ENCODE measurements at regions not wholly inside any gene's neighbourhood (a gene's known extent, or its start where the extent isn't known, plus 50 kb on each side); places are given as distances from the start of the nearest gene placed in this dataset.

- intact Hi-C loops (cut with DNase I; ENCODE audit: low total_unique reads), result no loop called here
- Histone ChIP-seq H3K4me1 (no peaks in the 10 kb centered on the region), H3K4me3 (no peak overlapping the region), H3K27me3 (no peaks in the 10 kb centered on the region), H3K36me3 (ENCODE audit: low read depth, missing control alignments) (no peaks in the 10 kb centered on the region), H3K27ac (no peak overlapping the region), H3K9me3 (no peaks in the 10 kb centered on the region)
- WGBS, 2 donors, result 95% methylated on average over 2 to 5 of the region's 5 CpGs
- TF ChIP-seq POLR2A (IDR thresholded peaks at IDR 0.05), result no peak
- TF ChIP-seq, protein P1, sequence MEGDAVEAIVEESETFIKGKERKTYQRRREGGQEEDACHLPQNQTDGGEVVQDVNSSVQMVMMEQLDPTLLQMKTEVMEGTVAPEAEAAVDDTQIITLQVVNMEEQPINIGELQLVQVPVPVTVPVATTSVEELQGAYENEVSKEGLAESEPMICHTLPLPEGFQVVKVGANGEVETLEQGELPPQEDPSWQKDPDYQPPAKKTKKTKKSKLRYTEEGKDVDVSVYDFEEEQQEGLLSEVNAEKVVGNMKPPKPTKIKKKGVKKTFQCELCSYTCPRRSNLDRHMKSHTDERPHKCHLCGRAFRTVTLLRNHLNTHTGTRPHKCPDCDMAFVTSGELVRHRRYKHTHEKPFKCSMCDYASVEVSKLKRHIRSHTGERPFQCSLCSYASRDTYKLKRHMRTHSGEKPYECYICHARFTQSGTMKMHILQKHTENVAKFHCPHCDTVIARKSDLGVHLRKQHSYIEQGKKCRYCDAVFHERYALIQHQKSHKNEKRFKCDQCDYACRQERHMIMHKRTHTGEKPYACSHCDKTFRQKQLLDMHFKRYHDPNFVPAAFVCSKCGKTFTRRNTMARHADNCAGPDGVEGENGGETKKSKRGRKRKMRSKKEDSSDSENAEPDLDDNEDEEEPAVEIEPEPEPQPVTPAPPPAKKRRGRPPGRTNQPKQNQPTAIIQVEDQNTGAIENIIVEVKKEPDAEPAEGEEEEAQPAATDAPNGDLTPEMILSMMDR (IDR thresholded peaks at IDR 0.05), result no peak
- DNase-seq, result no peak
Observed at GRCh38 chr2:64383016-64383591, 70.9 kb upstream of the LGALSL start.

GRCh38 chr2:64383881-64384280 lies 70.1 kb upstream of the LGALSL start:
- WGBS, 2 donors, result 95 to 96% methylated on average over 3 of the region's 3 CpGs
- Histone ChIP-seq H3K36me3 (ENCODE audit: low read depth, missing control alignments) (no peaks in the 10 kb centered on the region), H3K4me1 (no peaks in the 10 kb centered on the region), H3K4me3 (no peak overlapping the region), H3K9me3 (no peaks in the 10 kb centered on the region), H3K27me3 (no peaks in the 10 kb centered on the region), H3K27ac (no peak overlapping the region)
- TF ChIP-seq POLR2A (IDR thresholded peaks at IDR 0.05), result no peak
- TF ChIP-seq, protein P1 (IDR thresholded peaks at IDR 0.05), result no peak
- DNase-seq, result no peak
- intact Hi-C loops (cut with DNase I; ENCODE audit: low total_unique reads), result no loop called here

DNA sequence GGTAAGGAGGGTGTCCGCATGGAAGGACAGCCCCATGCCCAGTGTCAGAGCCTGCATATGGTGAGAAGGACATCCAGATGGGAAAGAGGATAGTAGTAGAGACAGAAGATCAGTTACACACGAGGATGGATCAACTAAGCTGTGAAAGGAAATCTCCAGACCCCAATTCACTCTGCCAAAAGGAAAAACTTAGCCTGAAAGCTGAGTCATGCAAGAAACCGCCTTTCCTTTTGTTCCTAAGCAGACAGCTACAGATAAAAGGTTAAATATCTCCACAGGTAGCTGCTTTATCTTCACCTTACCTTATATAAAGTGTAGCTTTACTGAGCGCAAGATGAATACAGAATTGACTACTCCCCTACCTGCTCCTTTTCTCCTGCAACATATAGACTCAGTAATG lies 67.3 kb upstream of the LGALSL start:
- Histone ChIP-seq H3K27ac (no peak overlapping the region), H3K9me3 (no peaks in the 10 kb centered on the region), H3K4me3 (no peak overlapping the region), H3K4me1 (no peaks in the 10 kb centered on the region), H3K36me3 (ENCODE audit: low read depth, missing control alignments) (no peaks in the 10 kb centered on the region), H3K27me3 (no peaks in the 10 kb centered on the region)
- WGBS, 2 donors, result 83 to 90% methylated on average over 4 of the region's 4 CpGs
- intact Hi-C loops (cut with DNase I; ENCODE audit: low total_unique reads), result no loop called here
- TF ChIP-seq, protein P1 (IDR thresholded peaks at IDR 0.05), result no peak
- no peak for TF ChIP-seq POLR2A (IDR thresholded peaks at IDR 0.05)
- no peak for DNase-seq

- intact Hi-C loops (cut with DNase I; ENCODE audit: low total_unique reads), result no loop called here
- no peak for TF ChIP-seq POLR2A (IDR thresholded peaks at IDR 0.05)
- H3K4me1 ChIP-seq, result no peaks in the 10 kb centered on the region
- H3K27me3 ChIP-seq, result no peaks in the 10 kb centered on the region
- H3K27ac ChIP-seq, result no peak overlapping the region
- H3K36me3 ChIP-seq (ENCODE audit: low read depth, missing control alignments), result no peaks in the 10 kb centered on the region
- DNase-seq, result no peak
- H3K4me3 ChIP-seq, result no peak overlapping the region
- no peaks in the 10 kb centered on the region for H3K9me3 ChIP-seq
Observed at GRCh38 chr2:64390586-64390985, 63.4 kb upstream of the LGALSL start.

GRCh38 chr2:64391424-64391823 lies 62.5 kb upstream of the LGALSL start:
- no peak for DNase-seq
- Histone ChIP-seq H3K36me3 (ENCODE audit: low read depth, missing control alignments) (no peaks in the 10 kb centered on the region), H3K4me1 (no peaks in the 10 kb centered on the region), H3K9me3 (no peaks in the 10 kb centered on the region), H3K4me3 (no peak overlapping the region), H3K27me3 (no peaks in the 10 kb centered on the region), H3K27ac (no peak overlapping the region)
- no peak for TF ChIP-seq POLR2A (IDR thresholded peaks at IDR 0.05)
- TF ChIP-seq, protein P1 (IDR thresholded peaks at IDR 0.05), result no peak
- intact Hi-C loops (cut with DNase I; ENCODE audit: low total_unique reads), result no loop called here
- 60 to 72% methylated on average over 2 of the region's 2 CpGs for WGBS, 2 donors
